HepG2 (cell line): ENCODE measurements at regions not wholly inside any gene's neighbourhood (a gene's known extent, or its start where the extent isn't known, plus 50 kb on each side); places are given as distances from the start of the nearest gene placed in this dataset.
"Not testable (repeated sequence)": the region's sequence is repeated elsewhere in the genome, so short reads cannot be mapped to it uniquely, and the experiment has no call there.

Experiments used
- E2F2 ChIP-seq: sonication (generic); formaldehyde crosslinking; IDR thresholded peaks from 2 replicates; pipeline ENCODE4 v1.4.0; 2020; ENCODE audit warnings: missing genetic modification reagents, borderline replicate concordance
- NRL ChIP-seq: sonication (generic); formaldehyde crosslinking; IDR thresholded peaks from 2 replicates; pipeline ENCODE4 v1.5.0; 2020; ENCODE audit warnings: missing genetic modification reagents, mild to moderate bottlenecking, moderate library complexity, borderline replicate concordance
- ZC3H4 ChIP-seq: sonication (generic); formaldehyde crosslinking; IDR thresholded peaks from 2 replicates; pipeline ENCODE4 v1.4.0; 2020; ENCODE audit warnings: missing genetic modification reagents, borderline replicate concordance
- ZNF749 ChIP-seq: sonication (generic); formaldehyde crosslinking; IDR thresholded peaks from 2 replicates; pipeline ENCODE4 v1.8.0; 2022; ENCODE audit warnings: mild to moderate bottlenecking, missing genetic modification reagents, moderate library complexity, borderline replicate concordance

- not testable (repeated sequence) for TF ChIP-seq ZC3H4 (CRISPR knock-in tag); NRL (CRISPR knock-in tag); E2F2 (CRISPR knock-in tag); ZNF749
Measured at GRCh38 chr6:1456816-1457215, 67.4 kb downstream of the FOXF2 start.
